Stomach (tissue), 4 donors: ENCODE measurements at regions not wholly inside any gene's neighbourhood (a gene's known extent, or its start where the extent isn't known, plus 50 kb on each side); places are given as distances from the start of the nearest gene placed in this dataset.

Experiments
- POLR2AphosphoS5 ChIP-seq, 3 donors: sonication (generic); formaldehyde crosslinking; IDR thresholded peaks; one replicate each; pipeline ENCODE4 v1.6.1; 2016; ENCODE audit warnings: antibody characterized with exemption in 3 of 3
- TF ChIP-seq, protein P1 (sequence below), 7 experiments: fragments of 450-650 bp in 4 of 7; fragments of 200-600 bp in 3 of 7; sonication (generic) in 3 of 7; IDR thresholded peaks; one replicate each; pipeline ENCODE4 v1.5.1; 2016 to 2019; ENCODE audit warnings: antibody characterized with exemption in 7 of 7, control low read depth in 2 of 7, mild to moderate bottlenecking in 1 of 7

DNA sequence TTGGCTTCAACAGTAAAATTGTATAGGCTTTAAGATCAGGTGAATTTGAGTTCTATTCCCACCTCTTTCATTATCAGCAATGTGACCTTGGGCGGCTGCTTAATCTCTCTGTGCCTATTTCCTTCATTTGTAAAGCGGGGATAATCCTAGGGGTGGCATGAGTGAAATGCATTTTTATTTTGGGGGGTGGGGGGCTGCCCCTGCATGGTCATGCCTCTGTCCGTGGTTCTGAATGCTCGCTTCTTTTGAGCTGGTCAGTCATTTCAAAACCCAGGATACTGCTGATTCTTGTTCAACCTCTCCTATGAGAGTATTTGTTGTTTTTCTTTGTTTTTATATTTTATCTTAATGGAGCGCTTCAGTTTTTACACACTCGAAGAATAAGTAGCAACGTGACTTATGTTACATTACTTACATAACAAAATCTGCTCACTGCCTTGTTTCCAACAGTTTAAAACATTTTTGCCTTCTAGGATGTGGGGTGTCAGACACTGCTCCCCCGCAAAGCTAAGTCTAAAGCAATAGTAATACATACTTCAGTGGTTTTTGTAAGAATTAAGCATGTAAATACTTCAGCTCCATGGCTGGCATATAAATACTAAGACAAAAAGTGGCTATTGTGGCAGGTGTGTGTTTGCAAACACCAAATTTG, 152.6 kb upstream of the PELI1 start:
- no peak for TF ChIP-seq POLR2AphosphoS5 (IDR thresholded peaks at IDR 0.05)
- TF ChIP-seq, protein P1, sequence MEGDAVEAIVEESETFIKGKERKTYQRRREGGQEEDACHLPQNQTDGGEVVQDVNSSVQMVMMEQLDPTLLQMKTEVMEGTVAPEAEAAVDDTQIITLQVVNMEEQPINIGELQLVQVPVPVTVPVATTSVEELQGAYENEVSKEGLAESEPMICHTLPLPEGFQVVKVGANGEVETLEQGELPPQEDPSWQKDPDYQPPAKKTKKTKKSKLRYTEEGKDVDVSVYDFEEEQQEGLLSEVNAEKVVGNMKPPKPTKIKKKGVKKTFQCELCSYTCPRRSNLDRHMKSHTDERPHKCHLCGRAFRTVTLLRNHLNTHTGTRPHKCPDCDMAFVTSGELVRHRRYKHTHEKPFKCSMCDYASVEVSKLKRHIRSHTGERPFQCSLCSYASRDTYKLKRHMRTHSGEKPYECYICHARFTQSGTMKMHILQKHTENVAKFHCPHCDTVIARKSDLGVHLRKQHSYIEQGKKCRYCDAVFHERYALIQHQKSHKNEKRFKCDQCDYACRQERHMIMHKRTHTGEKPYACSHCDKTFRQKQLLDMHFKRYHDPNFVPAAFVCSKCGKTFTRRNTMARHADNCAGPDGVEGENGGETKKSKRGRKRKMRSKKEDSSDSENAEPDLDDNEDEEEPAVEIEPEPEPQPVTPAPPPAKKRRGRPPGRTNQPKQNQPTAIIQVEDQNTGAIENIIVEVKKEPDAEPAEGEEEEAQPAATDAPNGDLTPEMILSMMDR (IDR thresholded peaks at IDR 0.05), result no peak
